Endothelial cell of umbilical vein (primary cell): ENCODE measurements at regions not wholly inside any gene's neighbourhood (a gene's known extent, or its start where the extent isn't known, plus 50 kb on each side); places are given as distances from the start of the nearest gene placed in this dataset.

Experiments
- BruUV-seq: library from RNA; stranded (reverse); fragments of 400-500 nt; replicated peaks from 2 replicates; lab custom pipeline; 2021; lab: Mats Ljungman, UMichigan
- CTCF ChIA-PET: fragments of 300-600, 350-600 bp; sonication (Branson Sonifier 250); formaldehyde crosslinking; loops from one replicate; lab custom pipeline; 2021; ENCODE audit warnings: antibody characterized with exemption, inconsistent platforms; lab: Charles Lee
- POLR2A ChIA-PET: fragments of 300-600, 350-600 bp; sonication (Branson Sonifier 250); formaldehyde crosslinking; loops from one replicate; lab custom pipeline; 2021; ENCODE audit warnings: antibody characterized with exemption, inconsistent platforms; lab: Charles Lee
- DNase-seq: peaks from one replicate; pipeline ENCODE4 v3.0.0-alpha.2; 2011; ENCODE audit warnings: low read depth, low spot score
- FAIRE-seq: peaks from 2 replicates; lab custom pipeline; 2011; peaks lifted over from hg19 to GRCh38; lab: Jason Lieb, UNC
- H2AFZ ChIP-seq: 2 replicates; pipeline ENCODE4 v1.6.0; 2012; ENCODE audit warnings: low read depth, low read length, control low read depth, inconsistent platforms
- H3K27ac ChIP-seq: 2 replicates; pipeline ENCODE4 v1.5.1; 2011; ENCODE audit warnings: low read depth, mild to moderate bottlenecking, control low read depth, low read length, moderate library complexity; ENCODE audit not compliant: insufficient read depth
- H3K27me3 ChIP-seq, 2 experiments: 2 replicates each; pipeline versions ENCODE4 v1.6.0 to v1.6.1; 2011; ENCODE audit warnings: low read length in 2 of 2, mixed read lengths in 1 of 2; ENCODE audit not compliant: control insufficient read depth in 2 of 2, insufficient read depth in 2 of 2
- H3K36me3 ChIP-seq, 2 experiments: 2 replicates in 1 of 2; 3 replicates in 1 of 2; pipeline ENCODE4 v1.5.1; 2011; ENCODE audit warnings: low read length in 2 of 2, mild to moderate bottlenecking in 1 of 2, moderate library complexity in 1 of 2; ENCODE audit not compliant: control insufficient read depth in 2 of 2, insufficient read depth in 2 of 2; ENCODE audit errors: extremely low read depth in 1 of 2
- H3K4me1 ChIP-seq: 3 replicates; pipeline ENCODE4 v1.5.1; 2011; ENCODE audit warnings: mild to moderate bottlenecking, low read length; ENCODE audit not compliant: control insufficient read depth, insufficient read depth; ENCODE audit errors: extremely low read depth
- H3K4me2 ChIP-seq: 2 replicates; pipeline ENCODE4 v1.6.1; 2011; ENCODE audit warnings: low read length, control low read depth, mixed read lengths; ENCODE audit not compliant: insufficient read depth
- H3K4me3 ChIP-seq, 3 experiments: fragments of 200-600 bp in 1 of 3; sonication (generic), shearing (Covaris generic) in 1 of 3; replicated peaks in 1 of 3; 2 replicates each; pipeline ENCODE4 v1.5.1; 2011 to 2016; ENCODE audit warnings: control low read depth in 3 of 3, low read length in 3 of 3, mild to moderate bottlenecking in 2 of 3, inconsistent platforms in 1 of 3, low read depth in 1 of 3, moderate library complexity in 1 of 3; ENCODE audit not compliant: insufficient read depth in 1 of 3
- H3K79me2 ChIP-seq: 2 replicates; pipeline ENCODE4 v1.6.0; 2012; ENCODE audit warnings: low read length, inconsistent platforms; ENCODE audit not compliant: control insufficient read depth, insufficient read depth
- H3K9ac ChIP-seq: replicated peaks from 2 replicates; pipeline ENCODE3; 2011; ENCODE audit warnings: low read length, control low read depth; ENCODE audit not compliant: insufficient read depth; ENCODE audit errors: extremely low read depth
- H3K9me1 ChIP-seq: replicated peaks from 3 replicates; pipeline ENCODE4 v1.6.0; 2011; ENCODE audit warnings: mild to moderate bottlenecking, low read length; ENCODE audit not compliant: control insufficient read depth, insufficient read depth; ENCODE audit errors: extremely low read depth
- H3K9me3 ChIP-seq: replicated peaks from 2 replicates; pipeline ENCODE4 v1.5.1; 2012; ENCODE audit warnings: low read length, inconsistent platforms; ENCODE audit not compliant: control insufficient read depth, insufficient read depth
- H4K20me1 ChIP-seq: replicated peaks from 2 replicates; pipeline ENCODE3; 2011; ENCODE audit warnings: mild to moderate bottlenecking, low read length; ENCODE audit not compliant: control insufficient read depth, insufficient read depth; ENCODE audit errors: extremely low read depth
- CTCF ChIP-seq, 2 donors: IDR thresholded peaks; 1 replicate in 1 of 2; 2 replicates in 1 of 2; pipeline ENCODE4 v1.5.1; 2011; ENCODE audit warnings: low read length in 2 of 2, mild to moderate bottlenecking in 2 of 2, moderate library complexity in 2 of 2, control low read depth in 1 of 2, inconsistent platforms in 1 of 2, low read depth in 1 of 2; ENCODE audit not compliant: insufficient read depth in 1 of 2; ENCODE audit errors: extremely low read depth in 1 of 2
- EZH2 ChIP-seq: IDR thresholded peaks from 2 replicates; pipeline ENCODE4 v1.6.1; 2012; ENCODE audit warnings: borderline replicate concordance, low read depth, mild to moderate bottlenecking, moderate library complexity, low read length, inconsistent platforms; ENCODE audit not compliant: severe bottlenecking
- FOS ChIP-seq: IDR thresholded peaks from 2 replicates; pipeline ENCODE4 v1.6.1; 2011; ENCODE audit warnings: mild to moderate bottlenecking, low read length, moderate library complexity, borderline replicate concordance; ENCODE audit not compliant: insufficient read depth
- GATA2 ChIP-seq: IDR thresholded peaks from 2 replicates; pipeline ENCODE4 v1.7.0; 2011; ENCODE audit warnings: low read depth, mild to moderate bottlenecking, moderate library complexity, mixed read lengths, low read length; ENCODE audit not compliant: insufficient read length, insufficient read depth
- JUN ChIP-seq: IDR thresholded peaks from 2 replicates; pipeline ENCODE4 v1.6.1; 2011; ENCODE audit warnings: borderline replicate concordance, low read depth; ENCODE audit not compliant: insufficient read length, insufficient read depth
- MAX ChIP-seq: IDR thresholded peaks from 2 replicates; pipeline ENCODE4 v1.6.1; 2011; ENCODE audit not compliant: insufficient read depth, insufficient read length
- MYC ChIP-seq: IDR thresholded peaks from one replicate; pipeline ENCODE4 v1.6.1; 2011; ENCODE audit warnings: mild to moderate bottlenecking, low read depth, low read length
- POLR2A ChIP-seq: IDR thresholded peaks from 2 replicates; pipeline ENCODE4 v1.6.1; 2012; ENCODE audit warnings: low read depth, mild to moderate bottlenecking, control low read depth, low read length
- POLR2AphosphoS5 ChIP-seq: IDR thresholded peaks from 2 replicates; pipeline ENCODE4 v1.6.1; 2012; ENCODE audit warnings: low read depth, mild to moderate bottlenecking, control low read depth, low read length, moderate library complexity; ENCODE audit not compliant: insufficient read depth
- dilution Hi-C: fragments of 300-500 bp; cut with MboI; formaldehyde crosslinking; loops from one replicate; pipeline ENCODE4 v1.15.0; 2019; ENCODE audit warnings: low sequenced_read_pairs; ENCODE audit not compliant: extremely low pct_ligation_motif_present
- intact Hi-C: fragments of 100-400 bp; cut with micrococcal nuclease; formaldehyde crosslinking; loops from one replicate; pipeline ENCODE4 v1.10.0; 2022

- no TSS peak for BruUV-seq
- POLR2A ChIA-PET, result no interaction called here
Observed at GRCh38 chr1:17927952-17928351, 172.8 kb downstream of the ACTL8 start.

GRCh38 chr1:17929224-17929623 is 174.1 kb downstream of the ACTL8 start:
- Histone ChIP-seq H3K4me1 (no peaks in the 10 kb centered on the region), H3K9me1 (no peaks in the 10 kb centered on the region), H4K20me1 (no peaks in the 10 kb centered on the region), H3K79me2 (no peaks in the 10 kb centered on the region), H3K36me3 (no peaks in the 10 kb centered on the region), H3K27ac (no peak overlapping the region), H3K9me3 (no peaks in the 10 kb centered on the region), H3K4me3 (no peak overlapping the region), H3K27me3 (no peaks in the 10 kb centered on the region), H3K9ac (no peak overlapping the region), H3K4me2 (no peak overlapping the region), H2AFZ (no peak overlapping the region)
- no peak for DNase-seq
- TF ChIP-seq POLR2AphosphoS5, result no peak
- TF ChIP-seq POLR2A, result no peak
- TF ChIP-seq EZH2, result no peak
- TF ChIP-seq JUN, result no peak
- TF ChIP-seq FOS, result no peak
- no peak for TF ChIP-seq MAX
- TF ChIP-seq CTCF (IDR thresholded peaks at IDR 0.05; ENCODE audit: extremely low read depth in 1 of 2, insufficient read depth in 1 of 2, low read depth in 1 of 2, low read length in 2 of 2), result no peak
- no peak for TF ChIP-seq GATA2
- no TSS peak for BruUV-seq
- ChIA-PET POLR2A (no interaction called here), CTCF (no interaction called here)
- dilution Hi-C loops (no loop called here), intact Hi-C loops (no loop called here)
- no peak for FAIRE-seq

More at GRCh38 chr1:17927952-17928351, 172.8 kb downstream of the ACTL8 start:
- Histone ChIP-seq H3K4me1 (no peaks in the 10 kb centered on the region), H4K20me1 (no peaks in the 10 kb centered on the region), H3K9me3 (no peaks in the 10 kb centered on the region), H3K4me3 (no peak overlapping the region), H3K27me3 (no peaks in the 10 kb centered on the region), H3K36me3 (no peaks in the 10 kb centered on the region), H3K9me1 (no peaks in the 10 kb centered on the region), H3K4me2 (no peak overlapping the region), H3K9ac (no peak overlapping the region), H3K27ac (no peak overlapping the region), H2AFZ (no peak overlapping the region), H3K79me2 (no peaks in the 10 kb centered on the region)
- DNase-seq, result no peak
- intact Hi-C loops, result no loop called here
- CTCF ChIA-PET, result no interaction called here
- dilution Hi-C loops, result no loop called here
- TF ChIP-seq POLR2AphosphoS5 (no peak), CTCF (IDR thresholded peaks at IDR 0.05; ENCODE audit: extremely low read depth in 1 of 2, insufficient read depth in 1 of 2, low read depth in 1 of 2, low read length in 2 of 2) (no peak), MYC (no peak), GATA2 (no peak), POLR2A (no peak)
- FAIRE-seq, result no peak
